NCI-H1417 (cell line): ENCODE measurements at regions not wholly inside any gene's neighbourhood (a gene's known extent, or its start where the extent isn't known, plus 50 kb on each side); places are given as distances from the start of the nearest gene placed in this dataset.
A peak's percentile ranks its signal among the peaks of the same experiment; 100 is the strongest.
"Not testable (repeated sequence)": the region's sequence is repeated elsewhere in the genome, so short reads cannot be mapped to it uniquely, and the experiment has no call there.

Experiments
- DNase-seq, 3 experiments: peaks; one replicate each; lab custom pipeline; 2025; lab: John Stamatoyannopoulos, UW

- DNase-seq, result no peak
Observed at GRCh38 chr15:75100679-75101078, 77.3 kb downstream of the PPCDC start.

DNA sequence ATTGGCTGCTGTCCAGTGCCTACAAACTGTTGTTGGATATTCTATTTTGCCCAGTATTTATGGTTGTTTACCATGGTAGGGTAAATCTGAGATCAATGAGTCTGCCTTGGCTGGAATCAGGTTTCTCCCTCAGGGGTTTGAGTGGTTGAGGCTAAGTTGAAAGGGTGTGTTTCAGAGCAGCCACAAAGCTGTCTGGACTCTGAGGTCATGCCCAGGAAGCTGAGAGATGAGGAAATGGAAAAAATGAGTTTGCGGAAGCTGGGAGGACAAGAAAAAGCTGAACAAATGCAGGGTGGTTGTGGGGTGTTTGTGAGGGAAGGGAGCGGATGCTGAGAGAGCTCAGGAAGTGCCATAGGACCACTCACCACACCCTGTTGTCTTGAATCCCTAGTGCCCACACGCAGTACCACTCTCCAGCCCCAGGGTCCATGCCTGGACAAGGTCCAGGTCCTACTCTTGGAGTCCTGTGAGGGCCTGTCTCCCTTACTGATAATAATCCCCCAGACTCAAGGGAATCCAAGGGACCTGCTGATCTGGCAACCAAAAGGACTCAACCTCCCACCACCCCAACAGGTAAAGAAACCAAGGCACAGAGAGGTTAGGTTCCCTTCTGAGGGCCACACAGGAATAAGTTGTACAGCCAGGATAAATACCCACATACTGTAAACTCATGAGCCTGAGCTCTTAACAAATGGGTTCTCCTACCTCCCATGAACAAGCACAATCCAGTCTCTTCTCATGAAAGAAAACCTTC is 81.6 kb downstream of the PPCDC start:
- DNase-seq, result peak in 1 of 3 experiments; percentile 22

GRCh38 chr15:75107516-75107907 is 84.1 kb downstream of the PPCDC start:
- no peak for DNase-seq

DNA sequence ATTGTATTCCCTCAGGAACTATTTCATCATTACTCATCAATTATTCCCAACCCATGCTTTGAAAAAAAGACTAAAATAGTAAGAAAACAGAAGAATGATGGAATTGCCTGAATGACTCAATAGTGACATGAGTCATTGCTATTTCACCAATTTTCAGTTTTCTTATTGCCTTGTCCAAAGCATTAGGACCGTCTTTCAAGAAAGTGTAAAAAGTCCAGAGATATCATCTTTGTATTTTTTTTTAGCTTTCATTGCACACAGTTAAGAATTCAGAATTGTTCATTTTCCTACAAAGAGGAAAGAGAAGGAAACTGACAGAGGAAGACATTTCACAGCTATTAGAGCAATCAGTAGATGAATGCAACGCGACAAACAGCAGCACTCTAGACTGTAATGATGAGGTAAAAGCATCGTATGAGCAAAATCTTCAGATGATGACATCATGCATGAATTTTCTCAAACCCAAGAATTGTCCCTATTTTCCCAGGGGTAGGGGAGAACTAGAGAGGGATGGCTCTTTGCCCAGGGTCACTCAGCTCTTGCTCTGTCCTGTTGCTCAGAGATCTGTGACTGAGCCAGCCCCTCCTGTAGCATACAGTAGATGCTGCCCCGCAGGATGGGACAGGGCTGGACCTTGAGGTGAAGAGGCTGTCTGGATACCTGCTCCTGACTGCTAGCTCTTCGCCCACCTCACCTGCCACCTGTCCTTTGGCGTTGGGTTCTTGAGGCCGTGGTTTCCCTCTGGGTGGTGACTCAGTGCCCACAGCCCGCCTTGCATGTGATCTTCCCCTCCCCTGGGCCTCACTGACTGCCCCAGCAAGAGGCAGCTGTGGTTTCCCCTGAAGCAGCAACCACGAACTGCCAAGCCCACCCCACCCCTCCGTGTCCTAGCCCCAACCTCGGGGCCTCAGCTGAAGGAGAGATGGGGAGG is 84.8 kb downstream of the PPCDC start:
- no peak for DNase-seq

DNA sequence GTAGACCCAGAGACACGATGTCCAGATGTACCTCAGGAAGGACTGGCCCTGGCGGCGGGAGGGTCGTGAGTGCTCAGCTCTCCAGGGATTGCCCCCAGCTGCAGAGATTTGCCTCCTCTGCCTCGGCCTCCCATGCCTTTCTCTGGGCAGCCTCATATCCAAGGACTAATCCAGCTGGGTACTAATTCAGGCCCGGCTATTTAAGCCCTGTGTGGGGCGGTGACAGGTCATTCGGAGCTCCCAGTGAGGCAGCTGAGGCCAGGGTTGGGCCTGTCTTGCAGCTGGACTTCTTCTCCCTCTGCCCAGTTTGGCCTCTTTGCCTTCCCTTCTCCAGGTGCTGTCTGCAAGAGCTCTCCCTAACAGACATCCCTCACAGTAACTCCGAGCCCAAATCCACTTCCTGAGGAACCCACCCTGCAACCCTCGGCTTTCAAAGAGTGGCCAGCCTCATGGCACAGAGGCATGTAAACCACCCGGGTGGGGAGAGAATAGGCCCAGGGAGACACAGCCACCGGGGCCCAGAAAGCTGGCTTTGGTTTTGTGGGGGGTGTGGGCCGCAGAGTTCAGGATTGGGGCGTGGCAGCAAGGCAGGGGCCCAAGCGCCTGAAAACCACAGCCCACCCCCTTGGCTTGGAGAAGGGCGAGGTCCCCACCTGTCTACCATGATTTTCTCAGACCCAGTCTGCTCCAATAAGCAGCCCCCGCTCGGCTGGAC is 85.8 kb downstream of the PPCDC start:
- no peak for DNase-seq

GRCh38 chr15:75109736-75110130 is 86.3 kb downstream of the PPCDC start:
- DNase-seq, result no peak

GRCh38 chr15:75112278-75112847 is 89.0 kb downstream of the PPCDC start:
- DNase-seq, result no peak

DNA sequence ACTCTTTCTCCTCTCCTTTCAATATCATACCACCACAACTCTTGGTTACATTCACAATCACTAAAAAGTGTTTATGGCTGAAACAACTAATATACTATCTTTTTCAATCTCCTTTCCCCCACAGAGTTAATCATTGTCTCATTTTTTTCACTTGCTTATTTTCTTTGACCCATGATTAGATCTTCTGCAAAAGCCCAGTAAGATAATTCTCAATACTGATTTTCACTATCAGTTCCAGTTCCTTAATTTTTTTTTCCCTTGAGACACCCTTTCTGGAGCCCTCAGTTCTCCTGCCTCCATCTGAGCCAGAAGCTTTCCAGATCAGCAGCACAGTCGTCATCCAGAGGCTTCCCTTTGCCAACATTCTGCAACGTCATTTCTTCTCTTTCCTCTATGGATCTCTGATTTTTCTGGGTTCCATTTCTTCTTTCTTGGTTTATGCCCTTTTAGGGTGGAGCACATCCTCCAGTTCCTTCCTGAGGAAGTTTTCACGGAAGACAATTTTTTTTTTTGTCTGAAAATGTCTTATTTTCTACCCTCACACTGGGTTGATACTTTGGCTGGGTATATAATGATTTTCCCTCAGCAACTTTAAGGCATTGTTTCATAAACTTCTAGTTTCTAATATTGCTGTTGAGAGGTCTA is 88.7 kb upstream of the C15orf39 start:
- no peak for DNase-seq

- DNase-seq, result no peak
Observed at GRCh38 chr15:75114327-75114726, 87.4 kb upstream of the C15orf39 start.

- DNase-seq, result no peak
Observed at GRCh38 chr15:75114796-75115195, 86.9 kb upstream of the C15orf39 start.

GRCh38 chr15:75115411-75115913 is 86.2 kb upstream of the C15orf39 start:
- not testable (repeated sequence) for DNase-seq

- not testable (repeated sequence) for DNase-seq
Observed at GRCh38 chr15:75116143-75116542, 85.5 kb upstream of the C15orf39 start.

DNA sequence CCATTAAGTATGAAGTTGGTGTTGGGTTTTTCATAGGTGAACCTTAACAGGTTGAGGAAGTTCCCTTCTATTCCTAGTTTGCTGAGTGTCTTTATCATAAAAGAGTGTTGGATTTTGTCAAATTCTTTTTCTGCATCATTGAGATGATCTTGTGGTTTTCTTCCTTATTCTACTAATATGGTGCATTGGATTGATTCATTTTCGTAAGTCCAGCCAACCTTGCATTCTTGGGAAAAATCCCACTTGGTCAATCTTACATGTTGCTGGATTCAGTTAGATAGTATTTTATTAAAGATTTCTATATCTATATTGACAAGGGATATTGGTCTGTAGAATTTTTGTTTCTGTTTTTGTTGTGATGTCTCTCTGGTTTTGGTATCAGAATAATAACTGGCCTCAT is 83.7 kb upstream of the C15orf39 start:
- DNase-seq, result no peak

DNA sequence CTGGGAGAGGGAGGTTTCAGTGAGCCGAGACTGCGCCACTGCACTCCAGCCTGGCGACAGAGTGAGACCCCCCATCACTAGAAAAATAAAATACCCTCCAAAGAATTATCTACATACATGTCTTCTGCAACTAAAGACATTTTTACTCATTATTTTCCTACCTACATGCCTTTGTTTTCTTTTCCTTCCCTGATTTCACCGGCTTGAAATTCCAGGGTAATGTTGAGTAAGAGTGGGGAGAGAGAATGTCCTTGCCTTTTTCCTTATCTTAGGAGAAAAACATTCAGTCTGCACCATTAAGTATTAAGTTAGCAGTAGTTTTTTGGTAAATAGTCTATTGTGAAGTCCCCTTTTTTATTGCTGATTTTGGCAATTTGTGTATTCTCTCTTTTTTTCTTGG is 82.4 kb upstream of the C15orf39 start:
- DNase-seq, result not testable (repeated sequence)

DNA sequence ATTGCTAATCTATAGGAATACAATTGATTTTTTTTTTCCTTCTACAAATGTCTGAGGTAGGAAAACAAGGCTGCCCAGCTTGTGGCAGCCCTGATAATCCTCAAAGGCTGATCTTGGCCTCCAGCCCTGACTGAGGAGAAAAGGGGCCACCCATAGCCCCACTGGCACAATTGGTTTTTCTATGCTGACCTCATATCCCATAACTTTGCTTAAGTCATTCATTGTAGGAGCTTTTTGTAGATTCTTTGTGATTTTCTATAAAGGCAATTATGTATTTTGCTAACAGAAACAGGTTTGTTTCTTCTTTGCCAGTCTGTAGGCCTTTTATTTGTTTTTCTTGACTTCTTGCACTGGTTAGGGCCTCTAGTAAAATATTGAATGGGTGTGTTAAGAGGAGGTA is 80.2 kb upstream of the C15orf39 start:
- no peak for DNase-seq

GRCh38 chr15:75123395-75123794 is 78.3 kb upstream of the C15orf39 start:
- no peak for DNase-seq

GRCh38 chr15:75124278-75124677 is 77.4 kb upstream of the C15orf39 start:
- DNase-seq, result not testable (repeated sequence)

GRCh38 chr15:75125935-75126334 is 75.7 kb upstream of the C15orf39 start:
- no peak for DNase-seq

GRCh38 chr15:75126864-75127580 is 74.7 kb upstream of the C15orf39 start:
- DNase-seq, result no peak

- DNase-seq, result no peak
Observed at GRCh38 chr15:75129788-75130187, 71.9 kb upstream of the C15orf39 start.

GRCh38 chr15:75131269-75131643 is 70.4 kb upstream of the C15orf39 start:
- no peak for DNase-seq
